ENCODE measurements at regions not wholly inside any gene's neighbourhood (a gene's known extent, or its start where the extent isn't known, plus 50 kb on each side); places are given as distances from the start of the nearest gene placed in this dataset.
"Not testable (repeated sequence)": the region's sequence is repeated elsewhere in the genome, so short reads cannot be mapped to it uniquely, and the experiment has no call there.

DNA sequence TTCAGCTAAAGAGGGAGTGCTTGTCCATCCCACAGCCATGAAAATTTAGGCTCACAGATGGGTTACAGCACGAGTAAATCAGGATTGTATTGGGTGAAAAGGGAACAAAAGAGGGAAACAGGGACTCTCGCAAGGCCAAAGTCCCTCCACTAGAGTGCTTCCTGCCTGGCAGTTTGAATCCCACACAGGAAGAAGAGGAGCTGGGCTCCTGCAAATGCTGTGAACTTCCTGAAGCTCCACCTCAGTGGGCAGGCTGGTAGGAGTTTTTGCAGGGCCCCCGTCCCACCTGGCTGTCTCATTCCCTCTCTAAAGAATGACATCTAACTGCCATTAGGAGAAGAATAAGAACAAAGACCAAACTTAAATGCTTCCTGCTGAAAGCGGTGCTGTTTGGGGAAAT, 712.0 kb upstream of the PRMT6 start:
- Histone ChIP-seq H3K27ac (ENCODE audit: low read depth in 1 of 3, low read length in 2 of 3) (no peak overlapping the region), H3K4me3 (ENCODE audit: low read depth in 1 of 3, low read length in 3 of 3) (no peak overlapping the region), H3K36me3 (ENCODE audit: control insufficient read depth in 3 of 3, insufficient read depth in 2 of 3, low read depth in 1 of 3, low read length in 3 of 3) (no peaks in the 10 kb centered on the region), H3K27me3 (ENCODE audit: control insufficient read depth in 3 of 3, insufficient read depth in 3 of 3, low read length in 3 of 3) (no peaks in the 10 kb centered on the region), H3K9me3 (ENCODE audit: control insufficient read depth in 2 of 2, insufficient read depth in 1 of 2, low read depth in 1 of 2, low read length in 1 of 2) (peaks cover 0 to 10% of the 10 kb centered on the region in 2 donors), H3K4me1 (ENCODE audit: control insufficient read depth in 3 of 3, insufficient read depth in 2 of 3, low read depth in 1 of 3, low read length in 2 of 3) (no peaks in the 10 kb centered on the region)
- DNase-seq = no peak
- WGBS, 3 donors = 47 to 50% (median 50%) methylated on average over 4 of the region's 4 CpGs
- no peak for FAIRE-seq

GRCh38 chr1:106360252-106360651, 696.2 kb upstream of the PRMT6 start:
- no peak for DNase-seq
- Histone ChIP-seq H3K4me3 (ENCODE audit: low read depth in 1 of 3, low read length in 3 of 3) (no peak overlapping the region), H3K9me3 (ENCODE audit: control insufficient read depth in 2 of 2, insufficient read depth in 1 of 2, low read depth in 1 of 2, low read length in 1 of 2) (peaks cover 0 to 12% of the 10 kb centered on the region in 2 donors), H3K4me1 (ENCODE audit: control insufficient read depth in 3 of 3, insufficient read depth in 2 of 3, low read depth in 1 of 3, low read length in 2 of 3) (no peaks in the 10 kb centered on the region), H3K36me3 (ENCODE audit: control insufficient read depth in 3 of 3, insufficient read depth in 2 of 3, low read depth in 1 of 3, low read length in 3 of 3) (no peaks in the 10 kb centered on the region), H3K27me3 (ENCODE audit: control insufficient read depth in 3 of 3, insufficient read depth in 3 of 3, low read length in 3 of 3) (no peaks in the 10 kb centered on the region), H3K27ac (ENCODE audit: low read depth in 1 of 3, low read length in 2 of 3) (no peak overlapping the region)
- WGBS, 3 donors = 78 to 85% (median 80%) methylated on average over 2 of the region's 2 CpGs
- FAIRE-seq = no peak

DNA sequence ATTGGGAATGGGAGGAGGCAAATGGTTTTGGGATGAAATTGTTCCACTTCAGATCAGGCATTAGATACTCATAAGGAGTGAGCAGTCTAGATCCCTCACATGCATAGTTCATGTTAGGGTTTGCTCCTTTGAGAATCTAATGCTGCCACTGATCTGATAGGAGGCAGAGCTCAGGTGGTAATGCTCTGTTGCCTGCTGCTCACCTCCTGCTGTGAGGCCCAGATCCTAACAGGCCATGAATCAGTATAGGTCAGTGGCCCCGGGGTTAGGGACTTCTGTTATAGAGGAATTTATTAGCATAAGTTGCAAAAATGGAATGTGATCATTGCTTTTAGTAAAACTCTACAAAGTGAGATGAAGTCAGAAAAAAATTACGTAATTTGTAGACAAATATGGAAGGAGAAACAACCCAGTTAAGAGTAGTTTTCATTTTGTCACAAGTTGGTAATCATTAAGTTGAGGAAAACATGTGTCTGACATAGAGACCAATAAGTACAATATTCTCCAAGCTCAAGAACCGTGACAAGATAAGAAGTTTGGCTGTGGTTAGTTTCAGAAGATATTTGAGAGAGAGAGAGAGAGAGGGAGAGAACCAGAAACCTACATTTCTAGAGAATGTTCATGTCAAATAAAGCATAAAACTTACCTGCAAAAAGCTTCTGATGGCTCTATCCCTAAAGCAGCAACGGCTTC, 689.7 kb upstream of the PRMT6 start:
- no peaks in the 10 kb centered on the region for H3K27me3 ChIP-seq (ENCODE audit: control insufficient read depth in 3 of 3, insufficient read depth in 3 of 3, low read length in 3 of 3)
- no peak overlapping the region for H3K27ac ChIP-seq (ENCODE audit: low read depth in 1 of 3, low read length in 2 of 3)
- WGBS, 3 donors = 49 to 67% (median 52%) methylated on average over 4 of the region's 4 CpGs
- H3K4me3 ChIP-seq (ENCODE audit: low read depth in 1 of 3, low read length in 3 of 3) = no peak overlapping the region
- no peaks in the 10 kb centered on the region for H3K36me3 ChIP-seq (ENCODE audit: control insufficient read depth in 3 of 3, insufficient read depth in 2 of 3, low read depth in 1 of 3, low read length in 3 of 3)
- no peak for DNase-seq
- no peaks in the 10 kb centered on the region for H3K4me1 ChIP-seq (ENCODE audit: control insufficient read depth in 3 of 3, insufficient read depth in 2 of 3, low read depth in 1 of 3, low read length in 2 of 3)
- no peaks in the 10 kb centered on the region for H3K9me3 ChIP-seq (ENCODE audit: control insufficient read depth in 2 of 2, insufficient read depth in 1 of 2, low read depth in 1 of 2, low read length in 1 of 2)
- FAIRE-seq = no peak

- Histone ChIP-seq H3K4me1 (ENCODE audit: control insufficient read depth in 3 of 3, insufficient read depth in 2 of 3, low read depth in 1 of 3, low read length in 2 of 3) (no peaks in the 10 kb centered on the region), H3K27ac (ENCODE audit: low read depth in 1 of 3, low read length in 2 of 3) (no peak overlapping the region), H3K36me3 (ENCODE audit: control insufficient read depth in 3 of 3, insufficient read depth in 2 of 3, low read depth in 1 of 3, low read length in 3 of 3) (no peaks in the 10 kb centered on the region), H3K27me3 (ENCODE audit: control insufficient read depth in 3 of 3, insufficient read depth in 3 of 3, low read length in 3 of 3) (no peaks in the 10 kb centered on the region), H3K9me3 (ENCODE audit: control insufficient read depth in 2 of 2, insufficient read depth in 1 of 2, low read depth in 1 of 2, low read length in 1 of 2) (no peaks in the 10 kb centered on the region), H3K4me3 (ENCODE audit: low read depth in 1 of 3, low read length in 3 of 3) (no peak overlapping the region)
- no peak for FAIRE-seq
- no peak for DNase-seq
Observed at GRCh38 chr1:106378261-106378660, 678.2 kb upstream of the PRMT6 start.

- FAIRE-seq = no peak
- Histone ChIP-seq H3K4me3 (ENCODE audit: low read depth in 1 of 3, low read length in 3 of 3) (no peak overlapping the region), H3K36me3 (ENCODE audit: control insufficient read depth in 3 of 3, insufficient read depth in 2 of 3, low read depth in 1 of 3, low read length in 3 of 3) (no peaks in the 10 kb centered on the region), H3K27me3 (ENCODE audit: control insufficient read depth in 3 of 3, insufficient read depth in 3 of 3, low read length in 3 of 3) (no peaks in the 10 kb centered on the region), H3K27ac (ENCODE audit: low read depth in 1 of 3, low read length in 2 of 3) (no peak overlapping the region), H3K9me3 (ENCODE audit: control insufficient read depth in 2 of 2, insufficient read depth in 1 of 2, low read depth in 1 of 2, low read length in 1 of 2) (no peaks in the 10 kb centered on the region), H3K4me1 (ENCODE audit: control insufficient read depth in 3 of 3, insufficient read depth in 2 of 3, low read depth in 1 of 3, low read length in 2 of 3) (no peaks in the 10 kb centered on the region)
- no peak for DNase-seq
- 71 to 83% (median 80%) methylated on average over 1 of the region's 1 CpG for WGBS, 3 donors
Observed at GRCh38 chr1:106380772-106381171, 675.7 kb upstream of the PRMT6 start.

- not testable (repeated sequence) for H3K4me1 ChIP-seq (ENCODE audit: control insufficient read depth in 3 of 3, insufficient read depth in 2 of 3, low read depth in 1 of 3, low read length in 2 of 3); H3K9me3 ChIP-seq (ENCODE audit: control insufficient read depth in 2 of 2, insufficient read depth in 1 of 2, low read depth in 1 of 2, low read length in 1 of 2); H3K27me3 ChIP-seq (ENCODE audit: control insufficient read depth in 3 of 3, insufficient read depth in 3 of 3, low read length in 3 of 3); H3K4me3 ChIP-seq (ENCODE audit: low read depth in 1 of 3, low read length in 3 of 3); H3K27ac ChIP-seq (ENCODE audit: low read depth in 1 of 3, low read length in 2 of 3); H3K36me3 ChIP-seq (ENCODE audit: control insufficient read depth in 3 of 3, insufficient read depth in 2 of 3, low read depth in 1 of 3, low read length in 3 of 3); DNase-seq; FAIRE-seq
- 63 to 77% (median 70%) methylated on average over 4 of the region's 4 CpGs for WGBS, 3 donors
Observed at GRCh38 chr1:106389160-106389559, 667.3 kb upstream of the PRMT6 start.

DNA sequence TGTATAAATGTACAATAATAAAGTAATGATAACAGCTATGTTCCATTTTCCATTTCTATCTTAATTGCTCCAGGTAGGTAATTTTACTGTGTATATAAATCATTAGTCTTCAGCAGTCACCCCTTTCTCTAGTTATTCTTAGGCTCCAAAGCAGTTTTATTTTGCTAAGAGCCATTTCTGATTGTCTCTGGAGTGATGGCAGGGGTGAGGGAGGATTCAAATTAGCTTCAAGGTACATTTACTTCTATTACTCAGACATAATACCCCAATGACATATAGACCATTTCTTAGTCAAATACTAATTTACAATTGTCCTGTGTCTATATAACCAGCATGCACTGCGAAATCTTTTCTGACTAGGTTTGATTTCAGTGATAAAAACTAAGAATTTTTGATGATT, 663.4 kb upstream of the PRMT6 start:
- no peak for FAIRE-seq

DNA sequence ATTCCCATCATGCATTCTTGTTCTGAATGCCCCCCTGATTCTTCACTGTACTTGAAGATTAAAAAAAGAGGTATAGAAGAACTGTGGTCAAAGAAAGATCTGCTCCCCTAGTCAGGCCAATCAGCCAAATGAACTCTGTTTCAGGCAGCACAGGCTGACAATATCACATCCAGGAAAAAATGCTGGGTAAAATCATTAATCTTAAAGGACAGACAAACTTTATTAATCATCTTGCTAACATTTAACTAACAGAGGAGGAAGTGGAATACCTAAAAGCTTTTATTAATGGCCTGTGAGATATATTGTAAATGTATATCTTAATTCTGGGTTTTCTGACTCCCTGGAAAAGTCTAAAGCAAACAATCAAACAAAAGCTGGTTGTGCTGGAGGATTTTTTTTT, 660.5 kb upstream of the PRMT6 start:
- no peak overlapping the region for H3K4me3 ChIP-seq (ENCODE audit: low read depth in 1 of 3, low read length in 3 of 3)
- no peak overlapping the region for H3K27ac ChIP-seq (ENCODE audit: low read depth in 1 of 3, low read length in 2 of 3)
- no peaks in the 10 kb centered on the region for H3K9me3 ChIP-seq (ENCODE audit: control insufficient read depth in 2 of 2, insufficient read depth in 1 of 2, low read depth in 1 of 2, low read length in 1 of 2)

More for the DNA sequence above, 663.4 kb upstream of the PRMT6 start:
- no peaks in the 10 kb centered on the region for H3K9me3 ChIP-seq (ENCODE audit: control insufficient read depth in 2 of 2, insufficient read depth in 1 of 2, low read depth in 1 of 2, low read length in 1 of 2)
- H3K4me1 ChIP-seq (ENCODE audit: control insufficient read depth in 3 of 3, insufficient read depth in 2 of 3, low read depth in 1 of 3, low read length in 2 of 3) = no peaks in the 10 kb centered on the region
- WGBS, 3 donors = 25 to 85% (median 58%) methylated on average over 1 of the region's 1 CpG
- no peak overlapping the region for H3K27ac ChIP-seq (ENCODE audit: low read depth in 1 of 3, low read length in 2 of 3)
- H3K27me3 ChIP-seq (ENCODE audit: control insufficient read depth in 3 of 3, insufficient read depth in 3 of 3, low read length in 3 of 3) = no peaks in the 10 kb centered on the region
- no peak for DNase-seq
- H3K36me3 ChIP-seq (ENCODE audit: control insufficient read depth in 3 of 3, insufficient read depth in 2 of 3, low read depth in 1 of 3, low read length in 3 of 3) = no peaks in the 10 kb centered on the region
- no peak overlapping the region for H3K4me3 ChIP-seq (ENCODE audit: low read depth in 1 of 3, low read length in 3 of 3)

GRCh38 chr1:106398391-106398790, 658.1 kb upstream of the PRMT6 start:
- WGBS, 3 donors = 29 to 65% (median 44%) methylated on average over 5 of the region's 5 CpGs
- no peak for DNase-seq
- no peak overlapping the region for H3K4me3 ChIP-seq (ENCODE audit: low read depth in 1 of 3, low read length in 3 of 3)

More for the DNA sequence above, 660.5 kb upstream of the PRMT6 start:
- no peaks in the 10 kb centered on the region for H3K36me3 ChIP-seq (ENCODE audit: control insufficient read depth in 3 of 3, insufficient read depth in 2 of 3, low read depth in 1 of 3, low read length in 3 of 3)
- no peaks in the 10 kb centered on the region for H3K27me3 ChIP-seq (ENCODE audit: control insufficient read depth in 3 of 3, insufficient read depth in 3 of 3, low read length in 3 of 3)
- H3K4me1 ChIP-seq (ENCODE audit: control insufficient read depth in 3 of 3, insufficient read depth in 2 of 3, low read depth in 1 of 3, low read length in 2 of 3) = no peaks in the 10 kb centered on the region
- no peak for DNase-seq
- FAIRE-seq = no peak

More at GRCh38 chr1:106398391-106398790, 658.1 kb upstream of the PRMT6 start:
- no peaks in the 10 kb centered on the region for H3K4me1 ChIP-seq (ENCODE audit: control insufficient read depth in 3 of 3, insufficient read depth in 2 of 3, low read depth in 1 of 3, low read length in 2 of 3)
- H3K36me3 ChIP-seq (ENCODE audit: control insufficient read depth in 3 of 3, insufficient read depth in 2 of 3, low read depth in 1 of 3, low read length in 3 of 3) = no peaks in the 10 kb centered on the region
- H3K27ac ChIP-seq (ENCODE audit: low read depth in 1 of 3, low read length in 2 of 3) = no peak overlapping the region
- H3K27me3 ChIP-seq (ENCODE audit: control insufficient read depth in 3 of 3, insufficient read depth in 3 of 3, low read length in 3 of 3) = no peaks in the 10 kb centered on the region
- no peaks in the 10 kb centered on the region for H3K9me3 ChIP-seq (ENCODE audit: control insufficient read depth in 2 of 2, insufficient read depth in 1 of 2, low read depth in 1 of 2, low read length in 1 of 2)
- no peak for FAIRE-seq
